Colonic mucosa (tissue), 4 donors: ENCODE measurements at regions not wholly inside any gene's neighbourhood (a gene's known extent, or its start where the extent isn't known, plus 50 kb on each side); places are given as distances from the start of the nearest gene placed in this dataset.

Source experiments
- DNase-seq: peaks from one replicate; pipeline ENCODE4 v3.0.0-alpha.2; 2020
- H3K27ac ChIP-seq: fragments of 200-600 bp; one replicate; pipeline ENCODE4 v1.8.0; 2021
- H3K27me3 ChIP-seq: fragments of 200-600 bp; one replicate; pipeline ENCODE4 v1.8.0; 2021
- H3K36me3 ChIP-seq: fragments of 200-600 bp; one replicate; pipeline ENCODE4 v1.8.0; 2021
- H3K4me1 ChIP-seq: fragments of 200-600 bp; one replicate; pipeline ENCODE4 v1.8.0; 2021; ENCODE audit warnings: mild to moderate bottlenecking
- H3K4me3 ChIP-seq: fragments of 200-600 bp; one replicate; pipeline ENCODE4 v1.8.0; 2021
- H3K9ac ChIP-seq, 2 donors: one replicate each; pipeline ENCODE4 v1.7.0; 2013; ENCODE audit warnings: control low read depth in 2 of 2, low read depth in 2 of 2, low read length in 2 of 2
- H3K9me3 ChIP-seq: fragments of 200-600 bp; one replicate; pipeline ENCODE4 v1.8.0; 2021
- CTCF ChIP-seq: fragments of 200-600 bp; IDR thresholded peaks from one replicate; pipeline ENCODE4 v1.8.0; 2022; ENCODE audit warnings: antibody characterized with exemption, mild to moderate bottlenecking
- intact Hi-C: fragments of 100-400 bp; cut with DNase I; formaldehyde crosslinking; loops from one replicate; pipeline ENCODE4 v1.14.1; 2022
- donor health status: healthy.
- donor health status: DM: no; HTN: no; CAD: no.
- donor health status: DM: no; HTN: no; CAD: no.

GRCh38 chr16:9687737-9688319 lies 494.4 kb downstream of the GRIN2A start:
- no peaks in the 10 kb centered on the region for H3K9me3 ChIP-seq

GRCh38 chr16:9689597-9689996 lies 492.6 kb downstream of the GRIN2A start:
- no peak overlapping the region for H3K9ac ChIP-seq
- no peaks in the 10 kb centered on the region for H3K4me1 ChIP-seq
- no peak for DNase-seq
- H3K9me3 ChIP-seq = no peaks in the 10 kb centered on the region
- H3K36me3 ChIP-seq = no peaks in the 10 kb centered on the region
- no peaks in the 10 kb centered on the region for H3K27me3 ChIP-seq
- intact Hi-C loops = no loop called here
- no peak overlapping the region for H3K4me3 ChIP-seq
- TF ChIP-seq CTCF = no peak
- no peak overlapping the region for H3K27ac ChIP-seq

More at GRCh38 chr16:9687737-9688319, 494.4 kb downstream of the GRIN2A start:
- no peak for DNase-seq
- Histone ChIP-seq H3K27ac (no peak overlapping the region), H3K27me3 (no peaks in the 10 kb centered on the region), H3K4me3 (no peak overlapping the region), H3K9ac (no peak overlapping the region), H3K36me3 (no peaks in the 10 kb centered on the region), H3K4me1 (no peaks in the 10 kb centered on the region)
- intact Hi-C loops = no loop called here
- no peak for TF ChIP-seq CTCF

GRCh38 chr16:9695152-9695551 lies 487.1 kb downstream of the GRIN2A start:
- Histone ChIP-seq H3K36me3 (no peaks in the 10 kb centered on the region), H3K27me3 (no peaks in the 10 kb centered on the region)
- intact Hi-C loops = no loop called here

More at GRCh38 chr16:9695152-9695551, 487.1 kb downstream of the GRIN2A start:
- Histone ChIP-seq H3K27ac (no peak overlapping the region), H3K4me1 (no peaks in the 10 kb centered on the region), H3K4me3 (no peak overlapping the region), H3K9ac (no peak overlapping the region), H3K9me3 (no peaks in the 10 kb centered on the region)
- no peak for TF ChIP-seq CTCF
- DNase-seq = no peak
